ENCODE measurements at regions not wholly inside any gene's neighbourhood (a gene's known extent, or its start where the extent isn't known, plus 50 kb on each side); places are given as distances from the start of the nearest gene placed in this dataset.

DNA sequence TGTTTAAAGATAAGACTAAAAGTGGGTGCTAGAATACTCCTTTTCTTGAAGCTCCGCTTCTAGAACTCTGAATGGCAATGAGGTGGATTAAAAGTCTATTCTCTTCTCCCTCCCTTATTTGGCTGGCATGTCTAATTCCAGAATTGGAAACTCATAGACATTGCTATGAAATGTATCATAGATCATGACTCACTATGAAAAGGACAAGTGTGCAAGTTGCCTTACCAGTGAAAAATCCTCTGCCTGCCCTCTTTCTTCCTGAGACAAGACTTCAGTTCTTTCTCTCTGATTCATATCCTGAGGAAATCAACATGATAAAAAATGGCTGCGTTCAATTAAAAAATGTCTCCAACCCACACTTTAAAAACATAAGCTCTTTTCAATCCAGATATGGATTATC is 73.2 kb upstream of the BLID start:
- ATAC-seq (ENCODE audit: low read depth) (peak; percentile 73), DNase-seq (peak; percentile 98)
- in situ Hi-C loops (cut with MboI; ENCODE audit: low sequenced_read_pairs) (loop anchor here (25.0 kb wide), 1 partner anchor 998 kb away; the partner anchor contains the start of gene CLMP), intact Hi-C loops (cut with micrococcal nuclease) (no loop called here), dilution Hi-C loops (cut with HindIII; ENCODE audit: low sequenced_read_pairs, unreplicated experiment) (no loop called here)
- Histone ChIP-seq H3K9me1 (ENCODE audit: insufficient read depth, low read length) (peaks cover 10% of the 10 kb centered on the region), H3K4ac (ENCODE audit: low read depth, low read length) (peak overlapping the region; percentile 95; the same call in 1 of the 2 replicates), H2AK5ac (ENCODE audit: low read depth, low read length) (peak overlapping the region; percentile 79; the same call in 1 of the 2 replicates), H3K4me3 (ENCODE audit: insufficient read depth, low read depth, low read length) (no peak overlapping the region), H3K27ac (ENCODE audit: insufficient read depth, low read length) (peak overlapping the region; percentile 82), H4K91ac (ENCODE audit: insufficient read depth, low read depth, low read length) (peak overlapping the region; percentile 88), H3K9ac (ENCODE audit: low read depth, low read length) (peak overlapping the region; percentile 56; the same call in 1 of the 2 replicates), H2AK9ac (replicated peaks; ENCODE audit: low read depth, low read length, poor library complexity) (no peak overlapping the region), H3K9me3 (ENCODE audit: control insufficient read depth, insufficient read depth, low read length) (peaks cover 18% of the 10 kb centered on the region), H2BK5ac (ENCODE audit: low read depth, low read length, poor library complexity, severe bottlenecking) (peak overlapping the region; percentile 99), H3K79me1 (ENCODE audit: low read depth in 1 of 2, low read length in 2 of 2) (peaks cover 32 to 58% of the 10 kb centered on the region in 2 experiments), H4K8ac (ENCODE audit: low read depth in 2 of 2, low read length in 2 of 2) (peak overlapping the region; percentile 90 to 95), H4K5ac (ENCODE audit: low read depth, low read length) (peak overlapping the region; percentile 94; the same call in 1 of the 2 replicates), H3K27me3 (ENCODE audit: control insufficient read depth, insufficient read depth, low read length) (no peaks in the 10 kb centered on the region), H3K18ac (ENCODE audit: low read depth, low read length) (peak overlapping the region; percentile 99), H4K20me1 (ENCODE audit: insufficient read depth, low read length) (no peaks in the 10 kb centered on the region), H2BK20ac (ENCODE audit: low read depth, low read length) (peak overlapping the region; percentile 95), H3K36me3 (ENCODE audit: control insufficient read depth, insufficient read depth, low read length) (peaks cover 28% of the 10 kb centered on the region), H2AFZ (replicated peaks; ENCODE audit: low read length, poor library complexity) (no peak overlapping the region), H3K56ac (ENCODE audit: extremely low read depth, insufficient read depth, low read length) (peak overlapping the region; percentile 97), H2BK15ac (ENCODE audit: low read depth, low read length) (peak overlapping the region; percentile 94; the same call in 2 of the 3 replicates), H2BK120ac (ENCODE audit: low read depth, low read length) (peak overlapping the region; percentile 96), H3K4me2 (ENCODE audit: low read depth, low read length) (peak overlapping the region; percentile 50; the same call in 1 of the 2 replicates), H3K4me1 (ENCODE audit: control insufficient read depth, insufficient read depth, low read length) (peaks cover 17% of the 10 kb centered on the region), H3K14ac (replicated peaks; ENCODE audit: low read depth, low read length) (peak overlapping the region; percentile 77), H3K23ac (ENCODE audit: low read depth, low read length) (peak overlapping the region; percentile 82; the same call in 1 of the 2 replicates)
- CTCF ChIA-PET = interaction anchor here (0.6 kb wide), 4 partner anchors 9 to 313 kb away, joined by 3 to 7 read pairs (median 4); no protein-coding TSS in a partner anchor
- POLR2A ChIA-PET (ENCODE audit: unreplicated experiment) = interaction anchor here (0.6 to 1.4 kb wide), 6 partner anchors 8 to 575 kb away, joined by 3 to 7 read pairs (median 4); no protein-coding TSS in a partner anchor
- no CpG with 5 or more reads among the region's 2 CpGs for WGBS, 2 experiments (ENCODE audit: extremely low coverage in 2 of 2, insufficient read length in 1 of 2)
- BruUV-seq (replicated peaks) = no TSS peak
- TF ChIP-seq SMC3 (IDR thresholded peaks at IDR 0.05; ENCODE audit: low read depth, low read length) (no peak), POLR2A (IDR thresholded peaks at IDR 0.05; ENCODE audit: low read depth, low read length) (peak; percentile 38; the same call in 1 of the 2 replicates), FOS (IDR thresholded peaks at IDR 0.05; ENCODE audit: low read depth, low read length) (peak; percentile 99), MAZ (IDR thresholded peaks at IDR 0.05; ENCODE audit: borderline replicate concordance, low read depth, low read length) (no peak), NFE2L2 (IDR thresholded peaks at IDR 0.05; ENCODE audit: low read depth, low read length) (peak; percentile 55; the same call in 1 of the 2 replicates), BHLHE40 (IDR thresholded peaks at IDR 0.05; ENCODE audit: low read depth, low read length) (peak; percentile 76), MXI1 (IDR thresholded peaks at IDR 0.05; ENCODE audit: borderline replicate concordance, low read depth, low read length) (no peak), RFX5 (IDR thresholded peaks at IDR 0.05; ENCODE audit: low read depth, low read length) (no peak), RCOR1 (IDR thresholded peaks at IDR 0.05; ENCODE audit: insufficient replicate concordance, low read length) (no peak), MAFK (IDR thresholded peaks at IDR 0.05; ENCODE audit: low read depth, low read length) (peak; percentile 51), CEBPB (IDR thresholded peaks at IDR 0.05; ENCODE audit: low read depth, low read length) (peak; percentile 69), CHD1 (IDR thresholded peaks at IDR 0.05; ENCODE audit: low read depth, low read length) (no peak; the same call in 1 of the 2 replicates)
- TF ChIP-seq, protein P1, sequence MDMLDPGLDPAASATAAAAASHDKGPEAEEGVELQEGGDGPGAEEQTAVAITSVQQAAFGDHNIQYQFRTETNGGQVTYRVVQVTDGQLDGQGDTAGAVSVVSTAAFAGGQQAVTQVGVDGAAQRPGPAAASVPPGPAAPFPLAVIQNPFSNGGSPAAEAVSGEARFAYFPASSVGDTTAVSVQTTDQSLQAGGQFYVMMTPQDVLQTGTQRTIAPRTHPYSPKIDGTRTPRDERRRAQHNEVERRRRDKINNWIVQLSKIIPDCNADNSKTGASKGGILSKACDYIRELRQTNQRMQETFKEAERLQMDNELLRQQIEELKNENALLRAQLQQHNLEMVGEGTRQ (IDR thresholded peaks at IDR 0.05; ENCODE audit: low read depth, low read length) = no peak
- TF ChIP-seq, protein P2, sequence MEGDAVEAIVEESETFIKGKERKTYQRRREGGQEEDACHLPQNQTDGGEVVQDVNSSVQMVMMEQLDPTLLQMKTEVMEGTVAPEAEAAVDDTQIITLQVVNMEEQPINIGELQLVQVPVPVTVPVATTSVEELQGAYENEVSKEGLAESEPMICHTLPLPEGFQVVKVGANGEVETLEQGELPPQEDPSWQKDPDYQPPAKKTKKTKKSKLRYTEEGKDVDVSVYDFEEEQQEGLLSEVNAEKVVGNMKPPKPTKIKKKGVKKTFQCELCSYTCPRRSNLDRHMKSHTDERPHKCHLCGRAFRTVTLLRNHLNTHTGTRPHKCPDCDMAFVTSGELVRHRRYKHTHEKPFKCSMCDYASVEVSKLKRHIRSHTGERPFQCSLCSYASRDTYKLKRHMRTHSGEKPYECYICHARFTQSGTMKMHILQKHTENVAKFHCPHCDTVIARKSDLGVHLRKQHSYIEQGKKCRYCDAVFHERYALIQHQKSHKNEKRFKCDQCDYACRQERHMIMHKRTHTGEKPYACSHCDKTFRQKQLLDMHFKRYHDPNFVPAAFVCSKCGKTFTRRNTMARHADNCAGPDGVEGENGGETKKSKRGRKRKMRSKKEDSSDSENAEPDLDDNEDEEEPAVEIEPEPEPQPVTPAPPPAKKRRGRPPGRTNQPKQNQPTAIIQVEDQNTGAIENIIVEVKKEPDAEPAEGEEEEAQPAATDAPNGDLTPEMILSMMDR (conservative IDR thresholded peaks at IDR 0.05; ENCODE audit: low read depth, low read length) = no peak
- TF ChIP-seq, protein P3, sequence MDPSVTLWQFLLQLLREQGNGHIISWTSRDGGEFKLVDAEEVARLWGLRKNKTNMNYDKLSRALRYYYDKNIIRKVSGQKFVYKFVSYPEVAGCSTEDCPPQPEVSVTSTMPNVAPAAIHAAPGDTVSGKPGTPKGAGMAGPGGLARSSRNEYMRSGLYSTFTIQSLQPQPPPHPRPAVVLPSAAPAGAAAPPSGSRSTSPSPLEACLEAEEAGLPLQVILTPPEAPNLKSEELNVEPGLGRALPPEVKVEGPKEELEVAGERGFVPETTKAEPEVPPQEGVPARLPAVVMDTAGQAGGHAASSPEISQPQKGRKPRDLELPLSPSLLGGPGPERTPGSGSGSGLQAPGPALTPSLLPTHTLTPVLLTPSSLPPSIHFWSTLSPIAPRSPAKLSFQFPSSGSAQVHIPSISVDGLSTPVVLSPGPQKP (IDR thresholded peaks at IDR 0.05; ENCODE audit: borderline replicate concordance, low read depth, low read length) = no peak
